HG03064 (cell line): ENCODE measurements at regions not wholly inside any gene's neighbourhood (a gene's known extent, or its start where the extent isn't known, plus 50 kb on each side); places are given as distances from the start of the nearest gene placed in this dataset.
"Not testable (repeated sequence)": the region's sequence is repeated elsewhere in the genome, so short reads cannot be mapped to it uniquely, and the experiment has no call there.

Experiments used
- ATAC-seq: cut with Tn5 transposase; IDR thresholded peaks from one replicate; pipeline ENCODE4 v1.9.1; 2021; ENCODE audit warnings: low read depth; ENCODE audit not compliant: unreplicated experiment

GRCh38 chr3:105246536-105246935 lies 120.2 kb upstream of the ALCAM start:
- no peak for ATAC-seq

GRCh38 chr3:105253225-105253624 lies 113.5 kb upstream of the ALCAM start:
- ATAC-seq = no peak

- ATAC-seq = no peak
Observed at GRCh38 chr3:105254154-105254553, 112.6 kb upstream of the ALCAM start.

GRCh38 chr3:105255350-105255749 lies 111.4 kb upstream of the ALCAM start:
- ATAC-seq = no peak

GRCh38 chr3:105259496-105259895 lies 107.2 kb upstream of the ALCAM start:
- no peak for ATAC-seq

- ATAC-seq = no peak
Observed at GRCh38 chr3:105260385-105260784, 106.3 kb upstream of the ALCAM start.

GRCh38 chr3:105274536-105274935 lies 92.2 kb upstream of the ALCAM start:
- ATAC-seq = no peak

GRCh38 chr3:105274958-105275357 lies 91.8 kb upstream of the ALCAM start:
- ATAC-seq = no peak

- no peak for ATAC-seq
Observed at GRCh38 chr3:105277656-105278055, 89.1 kb upstream of the ALCAM start.

GRCh38 chr3:105278688-105279087 lies 88.0 kb upstream of the ALCAM start:
- no peak for ATAC-seq

- ATAC-seq = no peak
Observed at GRCh38 chr3:105281989-105282388, 84.7 kb upstream of the ALCAM start.

- no peak for ATAC-seq
Observed at GRCh38 chr3:105284876-105285275, 81.8 kb upstream of the ALCAM start.

- no peak for ATAC-seq
Observed at GRCh38 chr3:105285653-105286241, 81.0 kb upstream of the ALCAM start.

- ATAC-seq = no peak
Observed at GRCh38 chr3:105293441-105293840, 73.3 kb upstream of the ALCAM start.

- not testable (repeated sequence) for ATAC-seq
Observed at GRCh38 chr3:105296182-105296822, 70.4 kb upstream of the ALCAM start.

GRCh38 chr3:105304487-105304886 lies 62.2 kb upstream of the ALCAM start:
- no peak for ATAC-seq

GRCh38 chr3:105315144-105315543 lies 51.6 kb upstream of the ALCAM start:
- no peak for ATAC-seq

GRCh38 chr3:105315815-105316214 lies 50.9 kb upstream of the ALCAM start:
- no peak for ATAC-seq

- no peak for ATAC-seq
Observed at GRCh38 chr3:105316331-105316730, 50.4 kb upstream of the ALCAM start.
